COLO668 (cell line): ENCODE measurements at regions not wholly inside any gene's neighbourhood (a gene's known extent, or its start where the extent isn't known, plus 50 kb on each side); places are given as distances from the start of the nearest gene placed in this dataset.
A peak's percentile ranks its signal among the peaks of the same experiment; 100 is the strongest.

Experiments
- DNase-seq: peaks from one replicate; lab custom pipeline; 2025; ENCODE audit not compliant: unreplicated experiment; lab: John Stamatoyannopoulos, UW

- DNase-seq: no peak
Measured at GRCh38 chr16:65545413-65545956, 423.6 kb upstream of the CDH11 start.

GRCh38 chr16:65543781-65544740 lies 422.2 kb upstream of the CDH11 start:
- DNase-seq: no peak

GRCh38 chr16:65541646-65542045 lies 419.8 kb upstream of the CDH11 start:
- DNase-seq: no peak

- peak; percentile 4 for DNase-seq
Measured at GRCh38 chr16:65540901-65541300, 419.0 kb upstream of the CDH11 start.

GRCh38 chr16:65538976-65539375 lies 417.1 kb upstream of the CDH11 start:
- DNase-seq: no peak

GRCh38 chr16:65537336-65537735 lies 415.5 kb upstream of the CDH11 start:
- no peak for DNase-seq

GRCh38 chr16:65534121-65534528 lies 412.3 kb upstream of the CDH11 start:
- no peak for DNase-seq

GRCh38 chr16:65532846-65533245 lies 411.0 kb upstream of the CDH11 start:
- no peak for DNase-seq

GRCh38 chr16:65532258-65532657 lies 410.4 kb upstream of the CDH11 start:
- no peak for DNase-seq

GRCh38 chr16:65531475-65531874 lies 409.6 kb upstream of the CDH11 start:
- DNase-seq: no peak

- DNase-seq: no peak
Measured at GRCh38 chr16:65525707-65526106, 403.8 kb upstream of the CDH11 start.

- DNase-seq: no peak
Measured at GRCh38 chr16:65524997-65525396, 403.1 kb upstream of the CDH11 start.

GRCh38 chr16:65524231-65524630 lies 402.4 kb upstream of the CDH11 start:
- no peak for DNase-seq

- DNase-seq: no peak
Measured at GRCh38 chr16:65523283-65523944, 401.6 kb upstream of the CDH11 start.

GRCh38 chr16:65522412-65522811 lies 400.5 kb upstream of the CDH11 start:
- no peak for DNase-seq

- DNase-seq: no peak
Measured at GRCh38 chr16:65521633-65522328, 399.9 kb upstream of the CDH11 start.

GRCh38 chr16:65519402-65519801 lies 397.5 kb upstream of the CDH11 start:
- no peak for DNase-seq

- DNase-seq: no peak
Measured at GRCh38 chr16:65515193-65515592, 393.3 kb upstream of the CDH11 start.

GRCh38 chr16:65510850-65511249 lies 389.0 kb upstream of the CDH11 start:
- no peak for DNase-seq

- no peak for DNase-seq
Measured at GRCh38 chr16:65510241-65510640, 388.4 kb upstream of the CDH11 start.

- DNase-seq: no peak
Measured at GRCh38 chr16:65509172-65509571, 387.3 kb upstream of the CDH11 start.
